ENCODE measurements at regions not wholly inside any gene's neighbourhood (a gene's known extent, or its start where the extent isn't known, plus 50 kb on each side); places are given as distances from the start of the nearest gene placed in this dataset.

DNA sequence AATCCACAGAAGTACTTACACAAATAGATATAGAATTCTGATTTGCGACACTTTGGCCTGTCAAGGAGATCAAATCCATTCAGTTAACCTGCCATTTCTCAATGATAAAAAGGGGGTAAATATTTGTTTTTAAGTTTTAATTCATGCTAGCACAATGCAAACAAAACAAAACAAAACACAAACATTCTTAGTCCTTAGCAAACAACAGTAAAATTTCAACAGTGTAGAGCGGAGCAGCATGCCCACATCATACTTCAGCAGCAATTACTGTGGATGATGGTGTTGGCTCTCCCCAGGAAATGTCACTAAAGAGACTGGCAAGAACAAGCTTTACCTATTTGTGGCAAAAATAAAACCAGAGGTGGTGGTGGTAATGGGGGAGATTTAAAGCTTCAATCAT is 625.2 kb upstream of the PCDH20 start:
- Mint-ChIP-seq H3K4me1 (ENCODE audit: unreplicated experiment) (peaks cover 29% of the 10 kb centered on the region), H3K27ac (ENCODE audit: unreplicated experiment) (no peak overlapping the region), H3K27me3 (ENCODE audit: unreplicated experiment) (no peaks in the 10 kb centered on the region), H3K9me3 (ENCODE audit: unreplicated experiment) (no peaks in the 10 kb centered on the region), H3K4me3 (ENCODE audit: unreplicated experiment) (no peak overlapping the region), H3K36me3 (ENCODE audit: unreplicated experiment) (no peaks in the 10 kb centered on the region)
- DNase-seq (ENCODE audit: extremely low spot score, unreplicated experiment): no peak
- TF ChIP-seq, protein P1, sequence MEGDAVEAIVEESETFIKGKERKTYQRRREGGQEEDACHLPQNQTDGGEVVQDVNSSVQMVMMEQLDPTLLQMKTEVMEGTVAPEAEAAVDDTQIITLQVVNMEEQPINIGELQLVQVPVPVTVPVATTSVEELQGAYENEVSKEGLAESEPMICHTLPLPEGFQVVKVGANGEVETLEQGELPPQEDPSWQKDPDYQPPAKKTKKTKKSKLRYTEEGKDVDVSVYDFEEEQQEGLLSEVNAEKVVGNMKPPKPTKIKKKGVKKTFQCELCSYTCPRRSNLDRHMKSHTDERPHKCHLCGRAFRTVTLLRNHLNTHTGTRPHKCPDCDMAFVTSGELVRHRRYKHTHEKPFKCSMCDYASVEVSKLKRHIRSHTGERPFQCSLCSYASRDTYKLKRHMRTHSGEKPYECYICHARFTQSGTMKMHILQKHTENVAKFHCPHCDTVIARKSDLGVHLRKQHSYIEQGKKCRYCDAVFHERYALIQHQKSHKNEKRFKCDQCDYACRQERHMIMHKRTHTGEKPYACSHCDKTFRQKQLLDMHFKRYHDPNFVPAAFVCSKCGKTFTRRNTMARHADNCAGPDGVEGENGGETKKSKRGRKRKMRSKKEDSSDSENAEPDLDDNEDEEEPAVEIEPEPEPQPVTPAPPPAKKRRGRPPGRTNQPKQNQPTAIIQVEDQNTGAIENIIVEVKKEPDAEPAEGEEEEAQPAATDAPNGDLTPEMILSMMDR (IDR thresholded peaks at IDR 0.05): no peak

DNA sequence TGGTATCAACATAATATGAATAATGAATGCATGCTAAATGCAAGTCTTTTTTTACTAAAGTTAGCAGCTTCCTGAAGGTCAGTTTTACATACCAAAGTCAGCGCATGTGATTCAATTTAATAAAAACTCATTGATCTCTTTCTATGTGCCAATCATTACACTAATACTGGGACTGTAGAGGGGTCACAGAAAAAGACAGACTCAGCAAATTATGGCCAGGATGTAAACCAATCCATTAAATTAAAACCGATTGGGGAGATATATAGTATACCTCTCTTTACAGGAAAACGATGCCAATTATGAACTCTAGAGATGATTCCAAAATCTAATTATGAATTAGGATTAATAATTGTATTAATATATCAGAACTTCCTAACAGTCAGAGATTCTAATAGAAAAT is 624.4 kb upstream of the PCDH20 start:
- H3K36me3 Mint-ChIP-seq (ENCODE audit: unreplicated experiment): no peaks in the 10 kb centered on the region
- peaks cover 29% of the 10 kb centered on the region for H3K4me1 Mint-ChIP-seq (ENCODE audit: unreplicated experiment)
- DNase-seq (ENCODE audit: extremely low spot score, unreplicated experiment): no peak
- TF ChIP-seq, protein P1 (IDR thresholded peaks at IDR 0.05): no peak
- H3K9me3 Mint-ChIP-seq (ENCODE audit: unreplicated experiment): no peaks in the 10 kb centered on the region
- H3K27ac Mint-ChIP-seq (ENCODE audit: unreplicated experiment): peak overlapping the region; percentile 33
- no peak overlapping the region for H3K4me3 Mint-ChIP-seq (ENCODE audit: unreplicated experiment)
- H3K27me3 Mint-ChIP-seq (ENCODE audit: unreplicated experiment): no peaks in the 10 kb centered on the region

DNA sequence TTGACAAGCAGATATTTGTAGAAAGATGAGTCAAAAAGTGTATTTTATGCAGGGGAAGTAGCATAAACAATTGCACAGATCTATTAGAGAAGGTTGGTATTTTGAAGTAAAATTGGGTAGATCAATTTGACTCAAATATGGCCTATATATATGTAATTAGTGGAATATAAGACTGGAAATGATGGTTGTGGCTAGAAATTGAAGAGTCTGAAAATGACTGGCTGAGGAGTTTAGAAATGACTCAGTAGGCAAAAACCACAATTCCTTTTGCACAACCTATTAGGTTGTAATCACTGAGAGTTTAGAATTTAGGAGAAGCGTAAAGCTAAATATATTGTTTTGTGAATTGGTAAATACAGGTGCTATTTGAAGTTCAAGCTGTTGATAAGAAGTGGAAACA is 622.6 kb upstream of the PCDH20 start:
- TF ChIP-seq, protein P1 (IDR thresholded peaks at IDR 0.05): no peak
- no peak for DNase-seq (ENCODE audit: extremely low spot score, unreplicated experiment)
- no peaks in the 10 kb centered on the region for H3K9me3 Mint-ChIP-seq (ENCODE audit: unreplicated experiment)
- peaks cover 29% of the 10 kb centered on the region for H3K4me1 Mint-ChIP-seq (ENCODE audit: unreplicated experiment)
- H3K4me3 Mint-ChIP-seq (ENCODE audit: unreplicated experiment): no peak overlapping the region
- H3K27ac Mint-ChIP-seq (ENCODE audit: unreplicated experiment): peak overlapping the region; percentile 13
- H3K27me3 Mint-ChIP-seq (ENCODE audit: unreplicated experiment): no peaks in the 10 kb centered on the region
- no peaks in the 10 kb centered on the region for H3K36me3 Mint-ChIP-seq (ENCODE audit: unreplicated experiment)

DNA sequence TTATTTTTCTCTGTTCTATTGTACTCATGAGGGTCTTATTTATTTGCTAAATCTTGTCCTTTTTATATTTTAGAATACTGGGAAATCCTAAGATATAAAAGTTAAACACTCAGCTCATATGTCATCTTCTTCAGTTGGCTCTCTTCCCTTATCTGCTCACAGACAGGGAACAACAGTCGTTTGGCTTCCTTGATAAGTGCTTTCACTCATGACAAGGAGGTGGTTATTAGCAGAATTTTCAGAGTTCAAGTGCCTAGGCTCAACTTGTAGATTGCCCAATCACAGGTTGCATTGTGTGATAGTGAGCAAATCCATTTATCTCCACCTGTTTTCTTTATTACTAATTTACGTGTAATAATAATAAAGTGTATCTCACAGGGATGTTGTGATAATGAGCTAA is 620.3 kb upstream of the PCDH20 start:
- H3K4me1 Mint-ChIP-seq (ENCODE audit: unreplicated experiment): peaks cover 29% of the 10 kb centered on the region
- no peak for DNase-seq (ENCODE audit: extremely low spot score, unreplicated experiment)
- no peaks in the 10 kb centered on the region for H3K27me3 Mint-ChIP-seq (ENCODE audit: unreplicated experiment)
- H3K36me3 Mint-ChIP-seq (ENCODE audit: unreplicated experiment): no peaks in the 10 kb centered on the region
- TF ChIP-seq, protein P1 (IDR thresholded peaks at IDR 0.05): no peak
- no peak overlapping the region for H3K27ac Mint-ChIP-seq (ENCODE audit: unreplicated experiment)
- H3K4me3 Mint-ChIP-seq (ENCODE audit: unreplicated experiment): no peak overlapping the region
- no peaks in the 10 kb centered on the region for H3K9me3 Mint-ChIP-seq (ENCODE audit: unreplicated experiment)

DNA sequence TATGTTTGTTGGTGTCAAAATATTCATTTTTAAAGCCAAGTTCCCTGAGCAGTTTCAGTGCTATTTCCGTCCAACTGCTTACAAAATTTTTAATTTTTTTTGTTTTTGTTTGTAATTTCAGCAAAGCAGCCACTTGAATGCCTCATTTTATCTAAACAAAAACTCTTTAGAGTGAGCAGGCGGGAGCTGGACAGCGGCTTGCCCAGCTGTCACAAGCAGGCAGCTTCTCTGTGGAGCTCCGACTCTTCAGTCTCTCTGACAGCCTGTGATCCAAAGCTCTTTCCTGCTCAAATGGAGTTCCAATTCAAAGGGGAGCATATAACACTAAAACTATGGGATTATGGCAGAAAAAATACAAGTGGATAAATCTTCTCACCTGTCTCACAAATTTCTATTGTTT is 618.3 kb upstream of the PCDH20 start:
- Mint-ChIP-seq H3K36me3 (ENCODE audit: unreplicated experiment) (no peaks in the 10 kb centered on the region), H3K4me3 (ENCODE audit: unreplicated experiment) (no peak overlapping the region), H3K27ac (ENCODE audit: unreplicated experiment) (no peak overlapping the region), H3K27me3 (ENCODE audit: unreplicated experiment) (no peaks in the 10 kb centered on the region), H3K9me3 (ENCODE audit: unreplicated experiment) (no peaks in the 10 kb centered on the region), H3K4me1 (ENCODE audit: unreplicated experiment) (peaks cover 12% of the 10 kb centered on the region)
- DNase-seq (ENCODE audit: extremely low spot score, unreplicated experiment): no peak
- TF ChIP-seq, protein P1 (IDR thresholded peaks at IDR 0.05): no peak
